Left ventricle myocardium superior (tissue), 1 donor: ENCODE measurements at regions not wholly inside any gene's neighbourhood (a gene's known extent, or its start where the extent isn't known, plus 50 kb on each side); places are given as distances from the start of the nearest gene placed in this dataset.

Experiments
- ATAC-seq: fragments of 200-7000 bp; cut with Tn5 transposase; one replicate; pipeline ENCODE4 v1.9.1; 2020; ENCODE audit warnings: mild to moderate bottlenecking, moderate library complexity
- DNase-seq: peaks from one replicate; pipeline ENCODE4 v3.0.0-alpha.2; 2020
- intact Hi-C: fragments of 100-400 bp; cut with micrococcal nuclease; formaldehyde crosslinking; loops from one replicate; pipeline ENCODE4 v1.11.0; 2022
- donor health status: DM: no; HTN: yes; CAD: no; lungs with severe emphysema.

GRCh38 chr2:21314322-21314835 is 190.6 kb downstream of the TDRD15 start:
- DNase-seq (no peak), ATAC-seq (no peak)
- intact Hi-C loops = no loop called here

DNA sequence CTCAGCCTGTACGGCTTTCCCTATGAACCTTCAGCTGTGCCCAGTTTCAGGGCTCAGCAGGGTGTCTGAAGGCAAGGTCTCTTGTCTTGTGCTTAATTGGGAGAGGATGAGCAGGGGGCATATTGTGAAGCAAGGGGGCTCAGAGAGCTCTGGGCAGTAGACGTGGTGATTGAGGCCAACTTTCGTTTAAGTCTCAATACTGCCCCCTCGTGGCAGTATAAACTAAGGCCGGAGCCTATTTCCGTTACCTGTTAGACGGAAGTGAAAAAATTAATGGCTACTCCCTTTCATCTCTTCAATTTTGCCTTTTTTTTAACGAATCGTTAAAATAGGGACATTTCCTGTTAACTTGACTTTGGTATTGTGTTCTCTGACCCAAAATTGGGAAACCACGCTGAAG is 193.4 kb downstream of the TDRD15 start:
- peak; percentile 43 for DNase-seq
- peak; percentile 82 for ATAC-seq
- intact Hi-C loops = loop anchor here (2.0 to 5.0 kb wide), 2 partner anchors 140 to 275 kb away; partner anchors contain the start of gene APOB

GRCh38 chr2:21318263-21318662 is 194.5 kb downstream of the TDRD15 start:
- intact Hi-C loops = loop anchor here (5.0 kb wide), 1 partner anchor 276 kb away; the partner anchor contains the start of gene APOB
- no peak for DNase-seq
- ATAC-seq = no peak

DNA sequence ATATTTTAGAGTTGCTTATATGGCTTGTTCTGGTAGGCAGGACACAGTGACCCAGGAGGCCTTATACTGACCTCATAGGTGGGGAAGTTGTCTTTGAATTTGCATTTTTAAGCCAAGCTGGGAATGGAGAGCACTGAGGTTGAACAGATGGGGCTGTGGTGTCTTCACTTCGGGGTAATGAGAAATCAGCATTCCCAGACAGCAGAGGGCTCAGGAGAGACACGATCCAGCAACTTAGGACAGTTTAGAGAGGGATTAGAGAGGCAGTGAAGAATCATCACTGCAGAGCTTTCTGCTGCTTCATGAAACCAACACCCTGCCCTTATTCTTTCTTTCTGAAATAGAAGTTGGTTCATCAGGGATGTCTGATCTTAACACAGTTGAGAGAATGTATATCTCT is 202.4 kb downstream of the TDRD15 start:
- ATAC-seq = no peak
- DNase-seq = no peak
- intact Hi-C loops = no loop called here

DNA sequence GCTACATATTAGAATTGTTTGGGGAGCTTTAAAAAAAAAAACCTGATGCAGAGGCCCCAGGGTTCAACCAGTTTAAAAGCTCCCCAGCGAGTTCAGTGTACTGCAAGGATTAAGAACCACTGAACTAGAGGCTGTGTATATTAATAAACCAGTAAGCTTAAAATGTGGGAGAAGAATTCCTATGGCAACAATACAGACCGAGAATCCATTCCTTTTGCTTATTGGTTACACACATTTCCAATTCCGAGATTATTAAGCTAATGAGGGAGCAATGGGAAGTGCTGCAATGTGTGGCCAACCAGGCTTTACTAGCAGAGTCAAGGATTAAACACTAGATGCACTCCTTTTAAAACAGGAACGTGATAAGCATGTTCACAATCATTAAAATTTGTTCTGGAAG is 204.4 kb downstream of the TDRD15 start:
- ATAC-seq = no peak
- intact Hi-C loops = no loop called here

GRCh38 chr2:21330786-21331391 is 207.1 kb downstream of the TDRD15 start:
- no peak for DNase-seq
- no peak for ATAC-seq
- intact Hi-C loops = no loop called here

More for the DNA sequence above, 204.4 kb downstream of the TDRD15 start:
- no peak for DNase-seq

GRCh38 chr2:21331625-21332370 is 208.0 kb downstream of the TDRD15 start:
- no peak for DNase-seq
- intact Hi-C loops = no loop called here
- no peak for ATAC-seq

DNA sequence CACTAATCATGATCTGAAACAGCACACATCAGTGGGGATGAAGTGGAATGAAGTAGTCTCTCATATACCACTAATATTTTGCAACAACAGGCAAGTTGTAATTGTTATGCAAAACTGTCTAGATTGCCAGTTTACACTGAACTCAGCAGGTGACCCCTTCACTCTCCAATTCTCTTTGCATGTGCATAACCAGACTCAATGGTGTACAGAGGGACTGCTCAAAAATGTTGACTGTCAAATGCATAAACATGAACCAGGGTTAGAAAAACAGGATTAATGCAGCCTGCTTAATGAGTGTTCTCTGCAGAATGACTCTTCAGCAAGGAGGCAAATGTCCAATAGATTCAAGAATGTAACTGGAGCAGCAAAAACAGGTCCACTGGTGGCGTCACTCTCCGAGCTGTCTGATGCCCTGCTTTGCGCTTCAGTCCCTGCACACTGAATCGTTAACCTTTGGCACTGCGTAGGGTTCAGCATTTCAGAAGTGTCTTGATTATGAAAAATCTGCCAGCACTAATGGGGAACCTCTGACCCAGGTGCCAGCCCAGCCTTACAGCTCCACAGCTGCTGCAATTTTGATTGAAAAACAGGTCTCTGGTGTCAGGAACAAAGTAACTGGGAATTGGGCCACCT is 209.3 kb downstream of the TDRD15 start:
- DNase-seq (no peak), ATAC-seq (no peak)
- intact Hi-C loops = no loop called here

GRCh38 chr2:21333684-21334083 is 209.9 kb downstream of the TDRD15 start:
- ATAC-seq (no peak), DNase-seq (no peak)
- intact Hi-C loops = no loop called here

DNA sequence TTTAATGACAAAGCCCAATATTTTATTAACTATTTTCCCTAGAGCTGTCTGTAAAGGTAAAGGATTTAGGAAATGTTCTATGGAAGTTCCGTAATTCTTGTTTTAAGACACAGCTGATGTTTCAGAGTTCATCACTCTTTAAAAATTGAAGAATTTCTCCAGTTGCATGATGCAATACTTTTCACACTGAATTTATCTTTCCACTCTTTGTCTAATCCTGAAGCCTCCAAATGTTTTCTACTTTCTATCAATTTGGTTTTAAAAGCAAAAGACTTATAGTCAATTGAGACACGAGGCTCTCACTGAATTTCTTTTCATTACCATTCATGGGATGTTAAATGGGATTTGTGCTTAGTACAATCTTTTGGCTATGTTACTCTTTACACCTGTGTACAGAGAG is 223.2 kb downstream of the TDRD15 start:
- ATAC-seq (no peak), DNase-seq (no peak)
- intact Hi-C loops = no loop called here

DNA sequence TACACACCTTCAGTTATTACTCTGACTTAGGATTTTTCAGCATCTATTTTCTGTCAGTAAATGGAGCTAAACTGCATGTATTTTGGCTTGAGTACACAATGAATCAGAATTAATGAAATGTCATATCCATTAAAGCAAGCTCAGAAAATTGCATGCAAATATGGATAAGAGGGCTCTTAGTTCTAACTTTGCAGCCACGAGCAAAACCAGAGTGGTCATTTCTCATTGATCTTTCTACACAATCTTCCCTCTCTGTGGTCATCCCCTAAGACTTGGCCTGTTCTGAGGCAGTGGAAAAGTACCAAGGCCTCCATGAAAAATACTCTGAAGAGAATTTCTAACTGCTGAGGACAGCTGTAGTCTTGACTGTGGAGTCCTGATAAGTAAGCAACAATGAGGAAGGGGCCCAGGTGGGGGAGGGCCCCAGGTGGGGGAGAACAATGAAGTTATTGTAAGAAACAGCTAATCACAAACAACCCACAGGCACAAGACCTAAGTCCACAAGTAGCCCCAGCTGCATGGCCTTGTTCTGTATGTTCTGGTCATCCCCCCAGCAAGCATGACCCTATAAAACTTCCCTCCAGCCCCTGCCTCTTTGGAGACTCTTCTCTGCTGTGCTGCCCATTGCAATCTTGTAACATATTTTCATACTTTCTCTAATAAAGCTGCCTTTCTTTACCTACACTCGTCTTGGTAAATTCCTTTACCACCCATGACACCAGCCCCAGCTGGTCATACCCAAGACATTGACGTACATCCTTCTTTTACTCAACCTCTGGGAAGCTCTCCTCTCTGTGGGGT is 230.3 kb downstream of the TDRD15 start:
- ATAC-seq = no peak
- intact Hi-C loops = no loop called here

GRCh38 chr2:21356086-21356856 is 232.5 kb downstream of the TDRD15 start:
- DNase-seq (no peak), ATAC-seq (no peak)
- intact Hi-C loops = no loop called here

More for the DNA sequence above, 230.3 kb downstream of the TDRD15 start:
- no peak for DNase-seq

GRCh38 chr2:21356857-21357255 is 233.1 kb downstream of the TDRD15 start:
- ATAC-seq = no peak
- intact Hi-C loops = no loop called here
- no peak for DNase-seq

- ATAC-seq (no peak), DNase-seq (no peak)
- intact Hi-C loops = no loop called here
These were observed 235.2 kb downstream of the TDRD15 start for GRCh38 chr2:21358976-21359375.

GRCh38 chr2:21361384-21361783 is 237.6 kb downstream of the TDRD15 start:
- DNase-seq (no peak), ATAC-seq (no peak)
- intact Hi-C loops = no loop called here

DNA sequence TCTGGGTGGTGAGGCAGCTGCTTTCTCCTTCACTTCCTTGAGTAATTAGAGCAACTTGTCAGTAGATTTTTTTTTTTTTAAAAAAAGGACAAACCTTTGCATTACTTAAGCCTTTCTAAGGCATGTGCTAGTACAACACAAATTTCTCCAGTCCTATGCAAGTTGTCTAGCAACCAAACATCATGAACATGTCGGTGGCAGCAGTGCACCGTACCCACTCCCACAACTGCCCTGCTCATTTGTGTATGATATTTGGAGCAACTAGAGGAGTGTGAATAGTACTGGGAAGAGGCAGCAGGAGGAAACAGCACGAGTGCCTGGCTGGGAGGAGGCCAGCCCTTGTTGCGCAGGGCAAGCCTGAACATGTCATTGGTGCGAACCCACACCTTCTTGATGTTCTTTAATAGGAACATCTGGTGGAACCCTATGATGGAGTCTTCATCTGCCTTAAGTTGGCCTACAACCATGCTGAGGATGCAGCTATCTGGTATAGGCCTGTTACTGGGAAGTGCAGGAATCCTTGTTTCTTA is 238.3 kb downstream of the TDRD15 start:
- no peak for ATAC-seq
- intact Hi-C loops = no loop called here
- no peak for DNase-seq

- DNase-seq (no peak), ATAC-seq (no peak)
- intact Hi-C loops = no loop called here
These were observed 239.6 kb downstream of the TDRD15 start for GRCh38 chr2:21363364-21363763.

- intact Hi-C loops = no loop called here
- DNase-seq = no peak
- no peak for ATAC-seq
These were observed 243.7 kb downstream of the TDRD15 start for GRCh38 chr2:21367421-21367820.

GRCh38 chr2:21369787-21370186 is 246.0 kb downstream of the TDRD15 start:
- no peak for ATAC-seq
- DNase-seq = no peak
- intact Hi-C loops = no loop called here
